HEK293 (cell line): ENCODE measurements at regions not wholly inside any gene's neighbourhood (a gene's known extent, or its start where the extent isn't known, plus 50 kb on each side); places are given as distances from the start of the nearest gene placed in this dataset.

Experiments used
- CTCF ChIA-PET: fragments of 350-600 bp; formaldehyde crosslinking; extraction: SDS; loops from one replicate; lab custom pipeline; 2021; ENCODE audit warnings: antibody characterized with exemption; lab: Yijun Ruan, JAX
- POLR2A ChIA-PET: fragments of 300-600 bp; formaldehyde crosslinking; extraction: SDS; loops from one replicate; lab custom pipeline; 2020; ENCODE audit warnings: antibody characterized with exemption, inconsistent platforms; lab: Yijun Ruan, JAX
- H3K27ac ChIP-seq: fragments of 200-500 bp; sonication (Bioruptor generic); 2 replicates; pipeline ENCODE4 v1.5.1; 2014; ENCODE audit warnings: low read depth, low read length, control low read depth, inconsistent platforms; ENCODE audit errors: extremely low read depth
- H3K36me3 ChIP-seq, 2 experiments: fragments of 200-500 bp in 1 of 2; sonication (Bioruptor generic) in 1 of 2; 1 replicate in 1 of 2; 2 replicates in 1 of 2; pipeline ENCODE4 v1.5.1; 2014 to 2017; ENCODE audit warnings: inconsistent platforms in 2 of 2, low read length in 2 of 2; ENCODE audit not compliant: control insufficient read depth in 2 of 2, insufficient read depth in 1 of 2
- H3K4me1 ChIP-seq: fragments of 200-500 bp; sonication (Bioruptor generic); 2 replicates; pipeline ENCODE4 v1.5.1; 2014; ENCODE audit warnings: mild to moderate bottlenecking, low read length, inconsistent platforms; ENCODE audit not compliant: control insufficient read depth, insufficient read depth
- H3K4me3 ChIP-seq: 2 replicates; pipeline ENCODE4 v1.5.1; 2011; ENCODE audit warnings: low read depth, mild to moderate bottlenecking, control low read depth, low read length, moderate library complexity
- H3K9me3 ChIP-seq: fragments of 200-500 bp; sonication (Bioruptor generic); 2 replicates; pipeline ENCODE4 v1.5.1; 2014; ENCODE audit warnings: low read depth, low read length, inconsistent platforms; ENCODE audit not compliant: control insufficient read depth, insufficient read depth
- BCL11A ChIP-seq: fragments of 450-650 bp; formaldehyde crosslinking; IDR thresholded peaks from 2 replicates; pipeline ENCODE4 v1.5.1; 2016; ENCODE audit warnings: low read depth, missing biosample characterization, missing genetic modification characterization
- HOXA7 ChIP-seq: sonication (generic); formaldehyde crosslinking; IDR thresholded peaks from 2 replicates; pipeline ENCODE4 v1.8.1; 2022; ENCODE audit warnings: missing genetic modification reagents, borderline replicate concordance
- PRDM6 ChIP-seq: fragments of 450-650 bp; formaldehyde crosslinking; IDR thresholded peaks from 2 replicates; pipeline ENCODE4 v1.5.1; 2017; ENCODE audit warnings: missing biosample characterization, missing genetic modification characterization
- TRIM28 ChIP-seq: IDR thresholded peaks from 2 replicates; pipeline ENCODE4 v1.6.1; 2011; ENCODE audit warnings: low read length, control low read depth, borderline replicate concordance
- ZBTB1 ChIP-seq: fragments of 450-650 bp; formaldehyde crosslinking; IDR thresholded peaks from 2 replicates; pipeline ENCODE4 v1.5.1; 2016; ENCODE audit warnings: missing biosample characterization, missing genetic modification characterization
- ZFP3 ChIP-seq: fragments of 450-650 bp; formaldehyde crosslinking; IDR thresholded peaks from 2 replicates; pipeline ENCODE4 v1.5.1; 2016; ENCODE audit warnings: low read depth, missing biosample characterization, missing genetic modification characterization
- ZNF138 ChIP-seq: fragments of 450-650 bp; formaldehyde crosslinking; IDR thresholded peaks from 2 replicates; pipeline ENCODE4 v1.5.1; 2016; ENCODE audit warnings: missing biosample characterization, missing genetic modification characterization, borderline replicate concordance
- ZNF169 ChIP-seq: fragments of 450-650 bp; formaldehyde crosslinking; IDR thresholded peaks from 2 replicates; pipeline ENCODE4 v1.5.1; 2016; ENCODE audit warnings: missing biosample characterization, missing genetic modification characterization
- ZNF184 ChIP-seq: fragments of 450-650 bp; IDR thresholded peaks from 2 replicates; pipeline ENCODE4 v1.5.1; 2018; ENCODE audit warnings: missing biosample characterization, mild to moderate bottlenecking, missing genetic modification characterization
- ZNF600 ChIP-seq: fragments of 450-650 bp; formaldehyde crosslinking; IDR thresholded peaks from 2 replicates; pipeline ENCODE4 v1.5.1; 2016; ENCODE audit warnings: missing biosample characterization, missing genetic modification characterization
- ZNF629 ChIP-seq: fragments of 450-650 bp; formaldehyde crosslinking; IDR thresholded peaks from 2 replicates; pipeline ENCODE4 v1.5.1; 2017; ENCODE audit warnings: missing biosample characterization, missing genetic modification characterization
- ZNF677 ChIP-seq: fragments of 450-650 bp; IDR thresholded peaks from 2 replicates; pipeline ENCODE4 v1.5.0; 2018; ENCODE audit warnings: missing biosample characterization, mild to moderate bottlenecking, missing genetic modification characterization, moderate library complexity
- ZSCAN23 ChIP-seq: fragments of 450-650 bp; formaldehyde crosslinking; IDR thresholded peaks from 2 replicates; pipeline ENCODE4 v1.5.1; 2016; ENCODE audit warnings: missing biosample characterization, missing genetic modification characterization
- ZXDB ChIP-seq: fragments of 450-650 bp; formaldehyde crosslinking; IDR thresholded peaks from 2 replicates; pipeline ENCODE4 v1.5.1; 2016; ENCODE audit warnings: missing biosample characterization, missing genetic modification characterization
- TF ChIP-seq, protein P1 (sequence below): fragments of 450-650 bp; formaldehyde crosslinking; IDR thresholded peaks from 2 replicates; pipeline ENCODE4 v1.5.1; 2016; ENCODE audit warnings: missing biosample characterization, missing genetic modification characterization

DNA sequence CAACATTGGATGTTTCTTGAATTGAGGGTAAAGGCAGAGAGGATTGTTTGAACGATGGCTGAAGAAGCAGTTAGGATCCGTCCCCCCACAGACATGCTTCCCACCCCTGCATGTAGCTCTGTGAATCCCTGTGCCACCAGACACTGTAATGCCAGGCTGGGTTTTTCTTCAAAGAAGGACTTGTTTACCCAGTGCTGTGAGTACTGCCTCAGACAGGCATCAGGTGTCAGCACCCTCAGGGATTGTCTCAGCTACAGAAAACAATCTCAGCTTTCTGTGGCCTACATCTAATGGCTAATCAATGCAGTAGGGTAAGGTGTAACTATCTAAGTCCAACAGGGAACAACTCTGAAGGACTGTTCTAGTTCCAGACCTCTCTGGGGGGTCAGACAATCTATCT is 853.0 kb upstream of the EPHA7 start:
- POLR2A ChIA-PET, result no interaction called here
- CTCF ChIA-PET, result no interaction called here
- Histone ChIP-seq H3K27ac (no peak overlapping the region), H3K4me3 (no peak overlapping the region)
- TF ChIP-seq BCL11A (tag by site-specific recombination) (no peak), TRIM28 (peak; percentile 60; the same call in 1 of the 2 replicates)
- TF ChIP-seq, all 188 proteins: peak for 1
- Histone ChIP-seq H3K4me1 (no peaks in the 10 kb centered on the region; the same call in 1 of the 2 replicates), H3K9me3 (no peaks in the 10 kb centered on the region), H3K36me3 (no peaks in the 10 kb centered on the region)

- Histone ChIP-seq H3K36me3 (no peaks in the 10 kb centered on the region), H3K4me1 (no peaks in the 10 kb centered on the region; the same call in 1 of the 2 replicates), H3K4me3 (no peak overlapping the region), H3K27ac (no peak overlapping the region), H3K9me3 (no peaks in the 10 kb centered on the region)
- ChIA-PET CTCF (interaction anchor here (0.5 to 0.6 kb wide), 3 partner anchors 22 to 1648 kb away, joined by 3 to 4 read pairs (median 4); no protein-coding TSS in a partner anchor), POLR2A (interaction anchor here (1.0 kb wide), 1 partner anchor 25 kb away, joined by 3 read pairs; no protein-coding TSS in a partner anchor)
- TF ChIP-seq ZNF600 (tag by site-specific recombination), result no peak
- no peak for TF ChIP-seq ZBTB1 (tag by site-specific recombination)
- TF ChIP-seq ZNF629 (tag by site-specific recombination), result no peak
- TF ChIP-seq ZNF138 (tag by site-specific recombination), result no peak
- no peak for TF ChIP-seq HOXA7 (CRISPR knock-in tag)
- TF ChIP-seq ZFP3 (tag by site-specific recombination), result no peak
- TF ChIP-seq ZXDB, result no peak
- no peak for TF ChIP-seq ZSCAN23 (tag by site-specific recombination)
- TF ChIP-seq, protein P1, sequence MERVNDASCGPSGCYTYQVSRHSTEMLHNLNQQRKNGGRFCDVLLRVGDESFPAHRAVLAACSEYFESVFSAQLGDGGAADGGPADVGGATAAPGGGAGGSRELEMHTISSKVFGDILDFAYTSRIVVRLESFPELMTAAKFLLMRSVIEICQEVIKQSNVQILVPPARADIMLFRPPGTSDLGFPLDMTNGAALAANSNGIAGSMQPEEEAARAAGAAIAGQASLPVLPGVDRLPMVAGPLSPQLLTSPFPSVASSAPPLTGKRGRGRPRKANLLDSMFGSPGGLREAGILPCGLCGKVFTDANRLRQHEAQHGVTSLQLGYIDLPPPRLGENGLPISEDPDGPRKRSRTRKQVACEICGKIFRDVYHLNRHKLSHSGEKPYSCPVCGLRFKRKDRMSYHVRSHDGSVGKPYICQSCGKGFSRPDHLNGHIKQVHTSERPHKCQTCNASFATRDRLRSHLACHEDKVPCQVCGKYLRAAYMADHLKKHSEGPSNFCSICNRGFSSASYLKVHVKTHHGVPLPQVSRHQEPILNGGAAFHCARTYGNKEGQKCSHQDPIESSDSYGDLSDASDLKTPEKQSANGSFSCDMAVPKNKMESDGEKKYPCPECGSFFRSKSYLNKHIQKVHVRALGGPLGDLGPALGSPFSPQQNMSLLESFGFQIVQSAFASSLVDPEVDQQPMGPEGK (tag by site-specific recombination), result no peak
- TF ChIP-seq ZNF677 (tag by site-specific recombination), result no peak
- no peak for TF ChIP-seq ZNF169 (tag by site-specific recombination)
- TF ChIP-seq PRDM6, result no peak
These were observed 851.0 kb upstream of the EPHA7 start for GRCh38 chr6:94270091-94270948.

DNA sequence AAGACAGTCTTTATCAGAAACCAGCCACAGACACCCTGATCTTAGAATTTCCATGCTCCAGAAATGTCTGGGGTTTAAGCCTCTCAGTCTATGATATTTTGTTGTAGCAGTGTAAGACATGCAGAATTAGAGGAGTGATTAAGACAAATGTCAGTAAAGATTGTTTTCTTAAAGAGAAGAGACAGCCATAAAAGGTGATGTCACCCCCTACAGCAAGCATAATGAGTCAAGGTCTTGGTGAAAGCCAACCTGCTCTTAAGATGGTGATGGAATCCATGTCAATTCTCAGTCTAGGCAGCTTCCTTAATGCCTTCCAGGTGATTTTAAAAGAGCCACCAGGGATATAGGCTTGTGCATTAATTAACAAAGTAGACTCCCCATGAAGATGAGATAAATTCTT is 849.9 kb upstream of the EPHA7 start:
- TF ChIP-seq ZNF184 (tag by site-specific recombination), result no peak
- H3K4me1 ChIP-seq, result no peaks in the 10 kb centered on the region; the same call in 1 of the 2 replicates
- no peak overlapping the region for H3K27ac ChIP-seq
- CTCF ChIA-PET, result interaction anchor here (0.6 kb wide), 1 partner anchor 17 kb away, joined by 5 read pairs; no protein-coding TSS in a partner anchor
- no peaks in the 10 kb centered on the region for H3K9me3 ChIP-seq
- POLR2A ChIA-PET, result interaction anchor here (1.0 kb wide), 1 partner anchor 23 kb away, joined by 3 read pairs; no protein-coding TSS in a partner anchor
- no peaks in the 10 kb centered on the region for H3K36me3 ChIP-seq
- H3K4me3 ChIP-seq, result no peak overlapping the region
